DOHH2 (cell line): ENCODE measurements at regions not wholly inside any gene's neighbourhood (a gene's known extent, or its start where the extent isn't known, plus 50 kb on each side); places are given as distances from the start of the nearest gene placed in this dataset.

Experiments used
- H3F3A ChIP-seq: fragments of 200-600 bp; sonication (generic), shearing (Covaris generic); 2 replicates; pipeline ENCODE4 v1.6.0; 2016; ENCODE audit warnings: antibody characterized with exemption, mild to moderate bottlenecking; ENCODE audit not compliant: control insufficient read depth, insufficient read depth
- H3K27ac ChIP-seq: fragments of 200-600 bp; sonication (generic); 2 replicates; pipeline ENCODE4 v1.5.1; 2014; ENCODE audit warnings: low read depth, mild to moderate bottlenecking, low read length, moderate library complexity
- H3K27me3 ChIP-seq: fragments of 200-600 bp; sonication (generic); 2 replicates; pipeline ENCODE4 v1.6.1; 2014; ENCODE audit warnings: mild to moderate bottlenecking, low read length, mixed read lengths; ENCODE audit not compliant: control insufficient read depth
- H3K36me3 ChIP-seq: fragments of 200-600 bp; sonication (generic); 2 replicates; pipeline ENCODE4 v1.6.1; 2014; ENCODE audit warnings: mild to moderate bottlenecking, low read length, moderate library complexity, mixed read lengths; ENCODE audit not compliant: control insufficient read depth
- H3K4me1 ChIP-seq: fragments of 200-600 bp; sonication (generic); 2 replicates; pipeline ENCODE4 v1.6.1; 2014; ENCODE audit warnings: mild to moderate bottlenecking, low read length, mixed read lengths; ENCODE audit not compliant: control insufficient read depth
- H3K4me2 ChIP-seq: fragments of 200-600 bp; sonication (generic); 2 replicates; pipeline ENCODE4 v1.6.0; 2014; ENCODE audit warnings: mild to moderate bottlenecking, low read length, moderate library complexity
- H3K4me3 ChIP-seq: fragments of 200-600 bp; sonication (generic); 2 replicates; pipeline ENCODE4 v1.5.1; 2014; ENCODE audit warnings: mild to moderate bottlenecking, low read length, mixed read lengths
- H3K79me2 ChIP-seq: fragments of 200-600 bp; sonication (generic); 2 replicates; pipeline ENCODE4 v1.6.1; 2014; ENCODE audit warnings: mild to moderate bottlenecking, low read length, mixed read lengths; ENCODE audit not compliant: control insufficient read depth
- H3K9me2 ChIP-seq: fragments of 200-600 bp; sonication (generic); replicated peaks from 2 replicates; pipeline ENCODE4 v1.6.1; 2014; ENCODE audit warnings: mild to moderate bottlenecking, low read length, mixed read lengths; ENCODE audit not compliant: control insufficient read depth
- H3K9me3 ChIP-seq: fragments of 200-600 bp; sonication (generic); 2 replicates; pipeline ENCODE4 v1.6.1; 2014; ENCODE audit warnings: antibody characterized with exemption, low read length, mixed read lengths; ENCODE audit not compliant: control insufficient read depth, insufficient read depth
- H4K20me1 ChIP-seq: fragments of 200-600 bp; sonication (generic); 2 replicates; pipeline ENCODE4 v1.6.0; 2014; ENCODE audit warnings: low read depth, mild to moderate bottlenecking, antibody characterized with exemption, low read length, moderate library complexity; ENCODE audit not compliant: control insufficient read depth, insufficient read depth
- EZH2phosphoT487 ChIP-seq: fragments of 200-600 bp; sonication (generic); IDR thresholded peaks from 2 replicates; pipeline ENCODE4 v1.6.1; 2017; ENCODE audit warnings: borderline replicate concordance, mild to moderate bottlenecking, antibody characterized with exemption, low read length, moderate library complexity, mixed read lengths
- TF ChIP-seq, protein P1 (sequence below): fragments of 200-600 bp; sonication (generic); IDR thresholded peaks from one replicate; pipeline ENCODE4 v1.5.1; 2014; ENCODE audit warnings: antibody characterized with exemption, mild to moderate bottlenecking, low read depth, low read length; ENCODE audit not compliant: poor library complexity, severe bottlenecking

DNA sequence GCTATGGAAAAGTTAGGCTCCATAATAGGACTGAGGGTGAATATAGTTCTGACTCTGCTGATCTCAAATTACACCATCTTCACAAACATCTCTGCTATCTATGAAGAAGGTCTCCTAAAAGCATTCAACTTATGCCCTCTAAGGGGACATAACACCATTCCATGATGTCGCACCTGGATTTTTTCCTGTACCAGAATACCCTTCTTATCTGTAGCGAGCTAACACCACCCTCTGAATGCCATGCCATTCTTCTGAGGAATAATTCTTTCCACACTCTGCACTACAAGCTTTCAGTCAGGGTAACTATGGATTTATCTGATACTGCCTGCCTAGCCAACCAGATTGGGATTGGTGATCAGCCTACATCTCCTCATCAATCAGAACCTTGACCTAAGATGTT lies 203.8 kb downstream of the PTPRC start:
- Histone ChIP-seq H3K9me2 (no peaks in the 10 kb centered on the region), H3K4me1 (no peaks in the 10 kb centered on the region), H3K4me2 (no peak overlapping the region), H3K27me3 (no peaks in the 10 kb centered on the region), H3K36me3 (peaks cover 32% of the 10 kb centered on the region), H3K4me3 (no peak overlapping the region), H3K79me2 (no peaks in the 10 kb centered on the region), H4K20me1 (no peaks in the 10 kb centered on the region), H3F3A (peaks cover 20% of the 10 kb centered on the region), H3K9me3 (no peaks in the 10 kb centered on the region), H3K27ac (no peak overlapping the region)
- TF ChIP-seq, protein P1, sequence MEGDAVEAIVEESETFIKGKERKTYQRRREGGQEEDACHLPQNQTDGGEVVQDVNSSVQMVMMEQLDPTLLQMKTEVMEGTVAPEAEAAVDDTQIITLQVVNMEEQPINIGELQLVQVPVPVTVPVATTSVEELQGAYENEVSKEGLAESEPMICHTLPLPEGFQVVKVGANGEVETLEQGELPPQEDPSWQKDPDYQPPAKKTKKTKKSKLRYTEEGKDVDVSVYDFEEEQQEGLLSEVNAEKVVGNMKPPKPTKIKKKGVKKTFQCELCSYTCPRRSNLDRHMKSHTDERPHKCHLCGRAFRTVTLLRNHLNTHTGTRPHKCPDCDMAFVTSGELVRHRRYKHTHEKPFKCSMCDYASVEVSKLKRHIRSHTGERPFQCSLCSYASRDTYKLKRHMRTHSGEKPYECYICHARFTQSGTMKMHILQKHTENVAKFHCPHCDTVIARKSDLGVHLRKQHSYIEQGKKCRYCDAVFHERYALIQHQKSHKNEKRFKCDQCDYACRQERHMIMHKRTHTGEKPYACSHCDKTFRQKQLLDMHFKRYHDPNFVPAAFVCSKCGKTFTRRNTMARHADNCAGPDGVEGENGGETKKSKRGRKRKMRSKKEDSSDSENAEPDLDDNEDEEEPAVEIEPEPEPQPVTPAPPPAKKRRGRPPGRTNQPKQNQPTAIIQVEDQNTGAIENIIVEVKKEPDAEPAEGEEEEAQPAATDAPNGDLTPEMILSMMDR, result no peak
- TF ChIP-seq EZH2phosphoT487, result no peak

DNA sequence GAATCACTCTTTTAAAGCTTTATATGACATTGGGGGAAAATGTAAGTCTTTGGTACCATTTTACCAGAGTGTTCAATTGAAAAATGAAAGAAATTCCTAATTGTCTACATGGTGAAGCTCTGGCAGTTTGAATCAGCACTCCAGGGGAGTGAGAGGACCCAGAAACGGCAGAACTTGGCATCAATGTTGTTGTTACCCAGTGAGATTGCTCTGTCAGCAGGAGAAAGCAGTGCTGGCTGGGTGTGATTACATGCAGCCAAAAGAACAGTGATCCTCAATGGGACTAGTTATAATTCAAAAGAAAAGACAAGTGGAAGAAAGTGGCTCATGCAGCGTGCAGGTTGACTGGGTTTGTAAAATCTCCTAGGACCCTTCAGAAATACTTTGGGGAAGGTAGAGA lies 206.4 kb downstream of the PTPRC start:
- Histone ChIP-seq H3K27me3 (no peaks in the 10 kb centered on the region), H3K4me3 (no peak overlapping the region), H3K4me2 (no peak overlapping the region), H3K36me3 (peaks cover 55% of the 10 kb centered on the region), H3K4me1 (no peaks in the 10 kb centered on the region), H3K27ac (no peak overlapping the region), H3K79me2 (no peaks in the 10 kb centered on the region), H3K9me2 (no peaks in the 10 kb centered on the region), H3F3A (peaks cover 18% of the 10 kb centered on the region; the same call in 1 of the 2 replicates), H4K20me1 (no peaks in the 10 kb centered on the region), H3K9me3 (no peaks in the 10 kb centered on the region)
- no peak for TF ChIP-seq EZH2phosphoT487
- TF ChIP-seq, protein P1, result no peak

DNA sequence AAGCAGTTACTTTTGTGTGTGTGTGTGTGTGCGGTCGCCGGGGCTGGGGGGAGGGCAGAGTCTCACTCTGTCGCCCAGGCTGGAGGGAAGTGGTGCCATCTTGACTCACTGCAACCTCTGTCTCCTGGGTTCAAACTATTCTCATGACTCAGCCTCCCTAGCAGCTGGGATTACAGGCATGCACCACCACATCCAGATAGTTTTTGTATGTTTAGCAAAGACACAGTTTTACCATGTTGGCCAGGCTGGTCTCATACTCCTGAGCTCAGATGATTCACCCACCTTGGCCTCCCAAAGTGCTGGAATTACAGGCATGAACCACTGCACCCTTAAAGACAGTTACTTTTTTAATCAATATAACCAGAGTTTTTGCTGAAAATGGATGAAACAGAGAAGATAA lies 207.0 kb downstream of the PTPRC start:
- Histone ChIP-seq H3K79me2 (no peaks in the 10 kb centered on the region), H3K4me2 (no peak overlapping the region), H3K9me3 (no peaks in the 10 kb centered on the region), H3K27me3 (no peaks in the 10 kb centered on the region), H3K27ac (no peak overlapping the region), H3K9me2 (no peaks in the 10 kb centered on the region), H3K4me1 (no peaks in the 10 kb centered on the region), H4K20me1 (no peaks in the 10 kb centered on the region), H3K4me3 (no peak overlapping the region), H3K36me3 (peaks cover 61% of the 10 kb centered on the region), H3F3A (peaks cover 18% of the 10 kb centered on the region; the same call in 1 of the 2 replicates)
- TF ChIP-seq EZH2phosphoT487, result no peak
- TF ChIP-seq, protein P1, result no peak
